ENCODE measurements at regions not wholly inside any gene's neighbourhood (a gene's known extent, or its start where the extent isn't known, plus 50 kb on each side); places are given as distances from the start of the nearest gene placed in this dataset.

DNA sequence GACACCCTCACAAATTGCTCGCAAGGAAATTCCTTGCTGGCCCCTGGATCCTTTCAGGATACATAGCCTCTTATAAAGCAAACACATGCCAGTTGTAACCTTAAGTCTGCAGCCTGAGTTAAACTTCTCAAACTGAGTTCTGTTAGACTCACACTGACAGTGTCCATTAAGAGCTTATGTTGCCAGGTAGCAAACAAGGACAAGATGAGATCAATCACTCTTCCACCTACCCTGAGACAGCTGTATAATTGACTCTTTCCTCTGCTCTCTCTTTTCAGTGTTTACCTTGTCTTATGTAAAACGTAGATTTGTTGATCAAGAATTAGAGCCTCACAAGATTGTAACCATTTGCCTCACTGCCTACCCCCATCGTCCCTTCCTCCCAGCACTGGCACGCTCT lies 359.8 kb downstream of the EPM2A start:
- TF ChIP-seq NFIC (IDR thresholded peaks at IDR 0.05), result no peak
- TF ChIP-seq CREB1 (IDR thresholded peaks at IDR 0.05; ENCODE audit: low read depth), result no peak
- no peak for TF ChIP-seq EP300 (IDR thresholded peaks at IDR 0.05; ENCODE audit: borderline replicate concordance)
- TF ChIP-seq EGR1 (IDR thresholded peaks at IDR 0.05), result no peak
- TF ChIP-seq TCF12 (IDR thresholded peaks at IDR 0.05; ENCODE audit: low read depth), result no peak
- TF ChIP-seq TEAD4 (IDR thresholded peaks at IDR 0.05), result no peak
- no peak for TF ChIP-seq CEBPB (IDR thresholded peaks at IDR 0.05)
- TF ChIP-seq, protein P1, sequence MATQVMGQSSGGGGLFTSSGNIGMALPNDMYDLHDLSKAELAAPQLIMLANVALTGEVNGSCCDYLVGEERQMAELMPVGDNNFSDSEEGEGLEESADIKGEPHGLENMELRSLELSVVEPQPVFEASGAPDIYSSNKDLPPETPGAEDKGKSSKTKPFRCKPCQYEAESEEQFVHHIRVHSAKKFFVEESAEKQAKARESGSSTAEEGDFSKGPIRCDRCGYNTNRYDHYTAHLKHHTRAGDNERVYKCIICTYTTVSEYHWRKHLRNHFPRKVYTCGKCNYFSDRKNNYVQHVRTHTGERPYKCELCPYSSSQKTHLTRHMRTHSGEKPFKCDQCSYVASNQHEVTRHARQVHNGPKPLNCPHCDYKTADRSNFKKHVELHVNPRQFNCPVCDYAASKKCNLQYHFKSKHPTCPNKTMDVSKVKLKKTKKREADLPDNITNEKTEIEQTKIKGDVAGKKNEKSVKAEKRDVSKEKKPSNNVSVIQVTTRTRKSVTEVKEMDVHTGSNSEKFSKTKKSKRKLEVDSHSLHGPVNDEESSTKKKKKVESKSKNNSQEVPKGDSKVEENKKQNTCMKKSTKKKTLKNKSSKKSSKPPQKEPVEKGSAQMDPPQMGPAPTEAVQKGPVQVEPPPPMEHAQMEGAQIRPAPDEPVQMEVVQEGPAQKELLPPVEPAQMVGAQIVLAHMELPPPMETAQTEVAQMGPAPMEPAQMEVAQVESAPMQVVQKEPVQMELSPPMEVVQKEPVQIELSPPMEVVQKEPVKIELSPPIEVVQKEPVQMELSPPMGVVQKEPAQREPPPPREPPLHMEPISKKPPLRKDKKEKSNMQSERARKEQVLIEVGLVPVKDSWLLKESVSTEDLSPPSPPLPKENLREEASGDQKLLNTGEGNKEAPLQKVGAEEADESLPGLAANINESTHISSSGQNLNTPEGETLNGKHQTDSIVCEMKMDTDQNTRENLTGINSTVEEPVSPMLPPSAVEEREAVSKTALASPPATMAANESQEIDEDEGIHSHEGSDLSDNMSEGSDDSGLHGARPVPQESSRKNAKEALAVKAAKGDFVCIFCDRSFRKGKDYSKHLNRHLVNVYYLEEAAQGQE (IDR thresholded peaks at IDR 0.05; ENCODE audit: low read depth), result no peak
- TF ChIP-seq YY1 (IDR thresholded peaks at IDR 0.05; ENCODE audit: low read depth), result no peak
- TF ChIP-seq FOXM1 (IDR thresholded peaks at IDR 0.05; ENCODE audit: borderline replicate concordance, low read depth), result no peak
- TF ChIP-seq, protein P2, sequence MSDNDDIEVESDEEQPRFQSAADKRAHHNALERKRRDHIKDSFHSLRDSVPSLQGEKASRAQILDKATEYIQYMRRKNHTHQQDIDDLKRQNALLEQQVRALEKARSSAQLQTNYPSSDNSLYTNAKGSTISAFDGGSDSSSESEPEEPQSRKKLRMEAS (IDR thresholded peaks at IDR 0.05), result no peak
- no peak for TF ChIP-seq TAF1 (IDR thresholded peaks at IDR 0.05; ENCODE audit: low read depth)

DNA sequence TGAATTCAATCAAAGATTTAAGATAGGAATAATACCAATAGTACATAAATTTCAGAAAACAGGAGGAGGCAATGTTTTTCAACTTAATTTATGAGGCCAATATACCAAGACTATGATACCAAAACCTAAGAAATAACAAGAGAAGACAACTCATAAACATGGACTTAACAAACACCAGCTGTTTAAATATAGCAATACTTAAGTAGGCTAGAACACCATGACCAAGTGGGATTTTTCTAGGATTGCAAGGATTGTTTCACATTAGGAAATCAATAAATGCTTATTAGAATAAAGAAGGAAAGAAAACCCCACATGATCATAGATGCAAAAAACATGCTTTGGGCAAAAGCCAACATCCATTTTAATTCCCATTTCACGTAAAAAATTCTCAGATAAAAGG lies 355.1 kb downstream of the EPM2A start:
- TF ChIP-seq TCF12 (IDR thresholded peaks at IDR 0.05; ENCODE audit: low read depth) (no peak), TAF1 (IDR thresholded peaks at IDR 0.05; ENCODE audit: low read depth) (no peak), NFIC (IDR thresholded peaks at IDR 0.05) (no peak), FOXM1 (IDR thresholded peaks at IDR 0.05; ENCODE audit: borderline replicate concordance, low read depth) (no peak)
- TF ChIP-seq, protein P1 (IDR thresholded peaks at IDR 0.05; ENCODE audit: low read depth), result no peak

DNA sequence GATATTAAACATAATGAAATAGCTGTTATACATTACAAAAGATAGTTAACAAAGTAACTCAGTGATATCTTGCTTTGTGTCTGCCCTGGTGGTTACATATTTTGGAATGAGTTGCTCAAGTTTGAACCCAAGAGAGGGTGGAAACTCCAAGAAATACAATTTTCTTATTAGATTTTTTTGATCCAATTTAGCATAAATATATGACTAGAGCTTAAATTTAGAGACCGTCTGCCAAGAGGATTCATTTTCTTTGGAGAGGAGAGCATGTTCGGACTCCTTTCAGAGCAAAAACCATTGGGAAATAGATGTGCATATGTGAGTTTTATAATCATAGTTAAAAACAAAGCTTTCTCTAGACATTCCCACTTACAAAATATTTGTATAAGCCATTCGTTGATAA lies 353.4 kb downstream of the EPM2A start:
- TF ChIP-seq CREB1 (IDR thresholded peaks at IDR 0.05; ENCODE audit: low read depth) (no peak), YY1 (IDR thresholded peaks at IDR 0.05; ENCODE audit: low read depth) (no peak), ZBTB7A (IDR thresholded peaks at IDR 0.05; ENCODE audit: low read depth) (no peak), TEAD4 (IDR thresholded peaks at IDR 0.05) (no peak), EGR1 (IDR thresholded peaks at IDR 0.05) (no peak)

DNA sequence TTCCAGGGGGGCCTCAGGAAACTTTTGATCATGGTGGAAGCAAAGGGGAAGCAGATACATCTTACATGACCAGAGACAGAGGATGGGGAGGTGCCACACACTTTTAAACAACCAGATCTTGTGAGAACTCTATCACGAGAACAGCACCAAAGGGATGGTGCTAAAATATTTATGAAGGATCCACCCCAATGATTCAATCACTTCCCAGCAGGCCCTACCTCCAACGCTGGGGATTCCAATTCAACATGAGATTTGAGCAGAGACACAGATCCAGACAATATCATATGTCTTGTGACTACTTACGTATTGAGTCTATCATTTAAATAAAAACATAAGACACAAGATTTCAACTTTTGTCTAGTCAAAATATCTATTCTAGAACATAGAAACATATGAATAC lies 351.9 kb downstream of the EPM2A start:
- TF ChIP-seq, protein P2 (IDR thresholded peaks at IDR 0.05), result no peak
- TF ChIP-seq, protein P1 (IDR thresholded peaks at IDR 0.05; ENCODE audit: low read depth), result no peak
- TF ChIP-seq TCF12 (IDR thresholded peaks at IDR 0.05; ENCODE audit: low read depth), result no peak
- TF ChIP-seq, protein P3, sequence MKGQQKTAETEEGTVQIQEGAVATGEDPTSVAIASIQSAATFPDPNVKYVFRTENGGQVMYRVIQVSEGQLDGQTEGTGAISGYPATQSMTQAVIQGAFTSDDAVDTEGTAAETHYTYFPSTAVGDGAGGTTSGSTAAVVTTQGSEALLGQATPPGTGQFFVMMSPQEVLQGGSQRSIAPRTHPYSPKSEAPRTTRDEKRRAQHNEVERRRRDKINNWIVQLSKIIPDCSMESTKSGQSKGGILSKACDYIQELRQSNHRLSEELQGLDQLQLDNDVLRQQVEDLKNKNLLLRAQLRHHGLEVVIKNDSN (IDR thresholded peaks at IDR 0.05), result no peak

DNA sequence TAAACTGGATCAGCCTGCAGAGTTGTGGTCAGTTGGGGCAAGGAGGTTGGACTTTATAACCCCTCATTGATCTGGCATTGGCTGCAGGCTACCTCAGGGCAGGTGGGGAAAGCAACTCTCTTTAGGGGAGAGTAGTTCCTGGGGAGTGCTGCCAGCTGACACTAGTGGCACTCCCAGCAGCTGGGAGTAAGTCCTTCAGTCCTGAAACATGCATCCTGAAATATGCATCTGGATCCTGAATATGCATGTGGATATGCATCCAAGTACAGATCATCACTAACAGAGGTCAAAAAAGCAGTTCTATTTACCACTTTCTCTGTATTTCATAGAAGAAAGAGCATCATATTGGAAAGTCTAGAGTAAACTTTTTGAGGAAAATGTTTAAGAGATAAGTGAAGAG lies 350.8 kb downstream of the EPM2A start:
- TF ChIP-seq TCF12 (IDR thresholded peaks at IDR 0.05; ENCODE audit: low read depth), result no peak

DNA sequence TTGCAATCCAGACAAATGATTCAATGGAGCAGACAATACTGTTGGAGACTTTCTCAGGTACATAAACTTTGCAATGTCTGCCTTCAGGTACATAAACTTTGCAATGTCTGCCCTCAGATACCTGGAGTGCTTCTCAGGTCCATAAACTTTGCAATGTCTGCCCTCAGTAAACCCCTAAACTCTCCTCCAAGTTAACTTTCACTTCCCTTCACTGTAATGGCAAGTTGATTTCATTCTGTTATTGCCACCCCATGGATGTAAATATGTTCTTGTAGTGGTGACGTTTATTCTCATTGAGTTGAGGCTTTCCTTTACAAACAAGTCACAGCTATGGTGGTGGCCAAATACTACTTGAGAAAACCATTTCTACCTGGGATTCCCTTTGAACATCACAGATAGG lies 338.8 kb downstream of the EPM2A start:
- no peak for TF ChIP-seq YY1 (IDR thresholded peaks at IDR 0.05; ENCODE audit: low read depth)

DNA sequence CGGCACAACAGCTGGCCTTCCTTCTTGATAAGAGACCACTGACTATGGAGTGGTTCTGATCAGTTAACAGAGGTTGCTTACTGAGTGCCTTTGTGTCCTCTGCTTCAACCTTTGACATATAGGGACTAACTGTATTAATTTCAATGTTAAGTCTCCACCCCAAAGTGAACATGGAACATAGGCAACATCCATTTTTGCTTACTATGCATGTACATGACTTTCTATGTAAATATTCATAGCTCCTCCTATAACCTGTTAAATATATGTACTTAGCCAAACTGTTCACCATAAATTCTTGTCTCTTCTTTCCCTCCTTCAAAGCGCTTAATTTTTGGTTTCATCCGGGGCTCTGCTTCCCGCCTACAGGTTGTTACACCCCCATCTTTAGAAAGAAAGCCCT lies 334.8 kb downstream of the EPM2A start:
- TF ChIP-seq TEAD4 (IDR thresholded peaks at IDR 0.05), result no peak
- TF ChIP-seq EGR1 (IDR thresholded peaks at IDR 0.05), result no peak
- no peak for TF ChIP-seq RAD21 (IDR thresholded peaks at IDR 0.05; ENCODE audit: low read depth)
- TF ChIP-seq, protein P3 (IDR thresholded peaks at IDR 0.05), result no peak
- TF ChIP-seq NFIC (IDR thresholded peaks at IDR 0.05), result no peak
- no peak for TF ChIP-seq CREB1 (IDR thresholded peaks at IDR 0.05; ENCODE audit: low read depth)
- TF ChIP-seq, protein P1 (IDR thresholded peaks at IDR 0.05; ENCODE audit: low read depth), result no peak
- TF ChIP-seq EP300 (IDR thresholded peaks at IDR 0.05; ENCODE audit: borderline replicate concordance), result no peak
- no peak for TF ChIP-seq TCF12 (IDR thresholded peaks at IDR 0.05; ENCODE audit: low read depth)
- TF ChIP-seq CEBPB (IDR thresholded peaks at IDR 0.05), result no peak
- TF ChIP-seq FOXM1 (IDR thresholded peaks at IDR 0.05; ENCODE audit: borderline replicate concordance, low read depth), result no peak
- TF ChIP-seq ZBTB7A (IDR thresholded peaks at IDR 0.05; ENCODE audit: low read depth), result no peak
